GM10266 (cell line): ENCODE measurements at regions not wholly inside any gene's neighbourhood (a gene's known extent, or its start where the extent isn't known, plus 50 kb on each side); places are given as distances from the start of the nearest gene placed in this dataset.
"Not testable (repeated sequence)": the region's sequence is repeated elsewhere in the genome, so short reads cannot be mapped to it uniquely, and the experiment has no call there.

Experiments
- DNase-seq: peaks from one replicate; pipeline ENCODE4 v3.0.0; 2012; ENCODE audit errors: extremely low spot score
- CTCF ChIP-seq: IDR thresholded peaks from 2 replicates; pipeline ENCODE4 v1.5.1; 2012; ENCODE audit warnings: mild to moderate bottlenecking, low read depth; ENCODE audit not compliant: control insufficient read depth, insufficient read depth; ENCODE audit errors: missing control alignments

GRCh38 chr15:35288580-35288979 is 203.5 kb upstream of the NANOGP8 start:
- TF ChIP-seq CTCF = no peak
- no peak for DNase-seq

DNA sequence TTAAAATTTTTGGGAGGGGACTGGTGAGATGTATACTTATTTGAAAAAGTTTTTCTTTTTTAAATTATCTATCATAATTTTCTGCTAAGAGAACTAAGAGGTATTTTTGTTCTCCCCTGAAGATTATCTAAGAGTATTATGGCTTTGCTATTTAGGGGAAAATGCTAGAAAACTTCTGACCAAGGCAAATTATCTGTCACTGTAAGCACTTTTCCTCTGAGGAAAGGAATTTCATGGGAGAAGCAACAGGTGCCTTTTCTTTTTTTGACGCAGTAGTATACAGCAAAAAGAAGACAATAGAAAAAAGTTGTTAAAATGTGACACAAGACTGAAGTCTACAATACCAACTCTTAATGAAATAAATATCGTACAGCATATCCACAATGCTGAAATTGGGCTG is 201.6 kb upstream of the NANOGP8 start:
- no peak for DNase-seq
- TF ChIP-seq CTCF = no peak

DNA sequence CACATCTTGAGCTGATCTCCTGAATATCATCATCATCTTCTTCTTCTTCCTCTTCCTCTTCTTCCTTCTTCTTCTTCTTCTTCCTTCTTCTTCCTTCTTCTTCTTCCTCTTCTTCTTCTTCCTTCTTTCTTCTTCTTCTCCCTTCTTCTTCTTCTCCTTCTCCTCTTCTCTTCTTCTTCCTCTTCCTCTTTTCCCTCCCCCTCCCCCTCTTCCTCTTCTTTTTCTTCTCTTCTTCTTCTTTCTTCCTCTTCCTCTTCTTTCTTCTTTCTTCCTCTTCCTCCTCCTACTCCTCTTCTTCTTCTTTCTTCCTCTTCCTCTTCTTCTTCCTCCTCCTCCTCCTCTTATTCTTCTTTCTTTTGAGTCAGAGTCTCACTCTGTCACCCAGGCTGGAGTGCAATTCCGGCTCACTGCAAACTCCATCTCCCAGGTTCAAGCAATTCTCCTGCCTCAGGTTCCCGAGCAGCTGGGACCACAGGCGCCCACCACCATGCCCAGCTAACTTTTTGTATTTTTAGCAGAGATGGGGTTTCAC is 197.9 kb upstream of the NANOGP8 start:
- no peak for TF ChIP-seq CTCF

DNA sequence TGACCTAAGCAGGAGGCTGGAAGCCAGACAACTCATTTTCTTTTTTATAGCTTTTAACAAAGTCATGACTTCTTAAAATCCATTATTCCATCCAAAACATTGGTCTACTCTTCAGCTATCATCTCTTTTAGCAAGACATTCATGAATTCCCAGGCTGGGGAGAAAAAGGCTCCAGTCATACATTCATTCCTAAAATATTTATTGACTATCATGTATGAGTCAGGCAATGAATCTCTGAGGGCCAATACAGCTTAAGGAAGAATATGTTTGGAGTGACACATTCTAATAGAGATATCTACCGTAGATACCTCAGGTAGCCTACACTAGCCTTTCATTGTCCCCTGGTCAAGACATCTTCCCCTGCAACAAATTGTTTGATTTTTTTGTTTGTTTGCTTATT is 196.4 kb upstream of the NANOGP8 start:
- no peak for DNase-seq
- TF ChIP-seq CTCF = no peak

More for the DNA sequence above, 197.9 kb upstream of the NANOGP8 start:
- no peak for DNase-seq

- DNase-seq = no peak
Measured at GRCh38 chr15:35279811-35280210, 194.7 kb upstream of the NANOGP8 start.

DNA sequence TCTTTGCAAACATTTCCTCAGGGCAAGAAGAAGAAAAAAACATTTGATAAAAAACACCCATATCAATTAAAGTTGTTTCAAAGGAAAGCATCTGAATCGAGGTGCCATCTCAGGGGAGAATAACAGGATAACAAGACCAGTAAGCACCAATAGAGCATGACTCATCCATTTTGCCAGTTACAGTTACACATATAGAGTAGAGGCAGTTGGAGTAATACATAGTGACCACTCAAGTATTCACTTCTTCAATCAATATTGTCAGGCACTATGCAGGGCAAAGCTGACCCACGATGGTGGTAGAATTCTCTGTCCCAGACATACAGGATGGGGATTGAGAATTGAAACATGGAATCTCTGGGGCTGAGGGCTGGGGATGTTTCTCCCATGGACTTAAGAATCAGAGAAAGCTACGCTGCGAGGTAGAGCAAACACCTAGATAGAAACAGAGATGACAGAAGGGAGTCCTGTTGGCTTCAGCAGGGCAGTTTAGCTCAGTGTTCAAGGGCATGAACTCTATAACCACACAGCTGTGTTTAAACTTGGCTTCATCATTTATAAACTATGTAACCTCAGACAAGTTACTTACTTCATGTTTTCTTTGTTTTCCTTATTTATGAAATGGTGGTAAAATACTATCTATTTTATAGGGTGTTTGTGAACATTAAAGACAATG is 186.4 kb upstream of the NANOGP8 start:
- no peak for TF ChIP-seq CTCF
- DNase-seq = no peak

More at GRCh38 chr15:35279811-35280210, 194.7 kb upstream of the NANOGP8 start:
- TF ChIP-seq CTCF = no peak

GRCh38 chr15:35260941-35261340 is 175.8 kb upstream of the NANOGP8 start:
- DNase-seq = no peak
- no peak for TF ChIP-seq CTCF

- not testable (repeated sequence) for DNase-seq
Measured at GRCh38 chr15:35260274-35260673, 175.2 kb upstream of the NANOGP8 start.
